NT2/D1 (cell line): ENCODE measurements at regions not wholly inside any gene's neighbourhood (a gene's known extent, or its start where the extent isn't known, plus 50 kb on each side); places are given as distances from the start of the nearest gene placed in this dataset.

Experiments
- YY1 ChIP-seq: IDR thresholded peaks from 2 replicates; pipeline ENCODE4 v1.6.1; 2011; ENCODE audit not compliant: insufficient read length, insufficient read depth
- ZNF274 ChIP-seq: IDR thresholded peaks from 2 replicates; pipeline ENCODE4 v1.6.1; 2011; ENCODE audit warnings: mild to moderate bottlenecking, low read depth, low read length

DNA sequence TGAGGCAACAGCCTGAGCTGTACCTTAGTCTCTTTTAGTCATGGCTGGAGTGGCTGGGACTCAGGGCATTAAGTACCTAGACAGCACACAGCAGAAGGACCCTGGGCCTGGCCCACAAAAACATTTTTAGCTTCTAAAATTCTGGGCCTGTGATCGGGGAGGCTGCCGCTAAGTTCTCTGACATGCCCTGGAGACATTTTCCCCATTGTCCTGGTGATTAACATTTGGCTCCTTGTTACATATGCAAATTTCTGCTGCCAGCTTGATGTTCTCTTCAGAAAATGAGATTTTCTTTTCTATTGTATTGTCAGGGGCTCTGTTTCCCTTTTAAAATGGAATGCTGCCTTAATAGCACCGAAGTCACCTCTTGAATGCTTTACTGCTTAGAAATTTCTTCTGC is 952.4 kb downstream of the TRAM1L1 start:
- TF ChIP-seq ZNF274 (no peak), YY1 (no peak)
